MM.1S (cell line): ENCODE measurements at regions not wholly inside any gene's neighbourhood (a gene's known extent, or its start where the extent isn't known, plus 50 kb on each side); places are given as distances from the start of the nearest gene placed in this dataset.

Experiments
- DNase-seq: peaks from one replicate; pipeline ENCODE4 v3.0.0-alpha.2; 2015
- H2AFZ ChIP-seq: fragments of 300-600 bp; sonication (generic); 2 replicates; pipeline ENCODE4 v1.6.0; 2016; ENCODE audit warnings: antibody characterized with exemption, low read length
- H3F3A ChIP-seq: fragments of 300-600 bp; sonication (generic); 2 replicates; pipeline ENCODE4 v1.6.1; 2016; ENCODE audit warnings: mild to moderate bottlenecking, antibody characterized with exemption, low read length, moderate library complexity, mixed read lengths; ENCODE audit not compliant: insufficient read depth
- H3K27ac ChIP-seq: fragments of 300-600 bp; sonication (generic); 2 replicates; pipeline ENCODE4 v1.5.1; 2016; ENCODE audit warnings: mild to moderate bottlenecking, low read length
- H3K27me3 ChIP-seq: fragments of 300-600 bp; sonication (generic); replicated peaks from 2 replicates; pipeline ENCODE4 v1.6.0; 2016; ENCODE audit warnings: low read length; ENCODE audit not compliant: insufficient read depth
- H3K36me3 ChIP-seq: fragments of 300-600 bp; sonication (generic); replicated peaks from 2 replicates; pipeline ENCODE4 v1.6.1; 2016; ENCODE audit warnings: mild to moderate bottlenecking, low read length, mixed read lengths; ENCODE audit not compliant: insufficient read depth
- H3K4me1 ChIP-seq: fragments of 300-600 bp; sonication (generic); 2 replicates; pipeline ENCODE4 v1.6.1; 2016; ENCODE audit warnings: low read length, mixed read lengths
- H3K4me2 ChIP-seq: fragments of 300-600 bp; sonication (generic); 2 replicates; pipeline ENCODE4 v1.6.0; 2016; ENCODE audit warnings: low read depth, low read length
- H3K4me3 ChIP-seq: fragments of 300-600 bp; sonication (generic); 2 replicates; pipeline ENCODE4 v1.5.1; 2016; ENCODE audit warnings: low read length, mixed read lengths
- H3K79me2 ChIP-seq: fragments of 300-600 bp; sonication (generic); 2 replicates; pipeline ENCODE4 v1.6.1; 2016; ENCODE audit warnings: mixed run types, low read length, mixed read lengths
- H3K9ac ChIP-seq: fragments of 300-600 bp; sonication (generic); 2 replicates; pipeline ENCODE4 v1.6.1; 2016; ENCODE audit warnings: low read length, mixed read lengths
- H3K9me2 ChIP-seq: fragments of 300-600 bp; sonication (generic); replicated peaks from 2 replicates; pipeline ENCODE4 v1.6.1; 2016; ENCODE audit warnings: mild to moderate bottlenecking, low read length, mixed read lengths; ENCODE audit not compliant: insufficient read depth
- H3K9me3 ChIP-seq: fragments of 300-600 bp; sonication (generic); replicated peaks from 2 replicates; pipeline ENCODE4 v1.6.1; 2016; ENCODE audit warnings: mild to moderate bottlenecking, low read length, mixed read lengths; ENCODE audit not compliant: insufficient read depth
- H4K20me1 ChIP-seq: fragments of 300-600 bp; sonication (generic); 2 replicates; pipeline ENCODE4 v1.6.1; 2016; ENCODE audit warnings: mild to moderate bottlenecking, low read length, moderate library complexity, mixed read lengths; ENCODE audit not compliant: insufficient read depth
- CTCF ChIP-seq: fragments of 300-600 bp; sonication (generic); IDR thresholded peaks from 2 replicates; pipeline ENCODE4 v1.5.1; 2016; ENCODE audit warnings: antibody characterized with exemption, low read length, mixed read lengths
- EZH2 ChIP-seq: fragments of 300-600 bp; sonication (generic); optimal IDR thresholded peaks from 2 replicates; pipeline ENCODE3; 2017; ENCODE audit warnings: low read depth, mild to moderate bottlenecking, antibody characterized with exemption, low read length, mixed read lengths
- EZH2phosphoT487 ChIP-seq: fragments of 300-600 bp; sonication (generic); IDR thresholded peaks from 2 replicates; pipeline ENCODE4 v1.6.1; 2018; ENCODE audit warnings: antibody characterized with exemption, low read length

- Histone ChIP-seq H3K79me2 (no peaks in the 10 kb centered on the region), H4K20me1 (no peaks in the 10 kb centered on the region), H3K36me3 (no peaks in the 10 kb centered on the region), H3K9ac (no peak overlapping the region), H3K4me1 (no peaks in the 10 kb centered on the region), H3F3A (no peaks in the 10 kb centered on the region), H2AFZ (no peak overlapping the region), H3K27me3 (no peaks in the 10 kb centered on the region), H3K9me2 (no peaks in the 10 kb centered on the region), H3K4me3 (no peak overlapping the region), H3K27ac (no peak overlapping the region), H3K9me3 (no peaks in the 10 kb centered on the region), H3K4me2 (no peak overlapping the region)
- no peak for DNase-seq
- TF ChIP-seq EZH2 = no peak
- TF ChIP-seq EZH2phosphoT487 = no peak
- TF ChIP-seq CTCF = no peak
These were observed 252.9 kb downstream of the ETS1 start for GRCh38 chr11:128334311-128335044.

GRCh38 chr11:128331317-128331716 is 256.0 kb downstream of the ETS1 start:
- H3K4me2 ChIP-seq = no peak overlapping the region
- no peaks in the 10 kb centered on the region for H3K79me2 ChIP-seq
- H3K36me3 ChIP-seq = no peaks in the 10 kb centered on the region
- DNase-seq = no peak
- H3K27me3 ChIP-seq = no peaks in the 10 kb centered on the region
- H3K9me2 ChIP-seq = no peaks in the 10 kb centered on the region
- H3K4me1 ChIP-seq = no peaks in the 10 kb centered on the region
- H2AFZ ChIP-seq = no peak overlapping the region
- no peak overlapping the region for H3K27ac ChIP-seq
- H3F3A ChIP-seq = no peaks in the 10 kb centered on the region
- no peak overlapping the region for H3K9ac ChIP-seq
- TF ChIP-seq EZH2phosphoT487 (no peak), CTCF (no peak), EZH2 (no peak)
- no peaks in the 10 kb centered on the region for H3K9me3 ChIP-seq
- no peak overlapping the region for H3K4me3 ChIP-seq
- no peaks in the 10 kb centered on the region for H4K20me1 ChIP-seq

- Histone ChIP-seq H3F3A (no peaks in the 10 kb centered on the region), H3K9ac (no peak overlapping the region), H3K36me3 (no peaks in the 10 kb centered on the region), H3K27me3 (no peaks in the 10 kb centered on the region), H3K27ac (no peak overlapping the region), H3K9me3 (no peaks in the 10 kb centered on the region), H3K4me1 (no peaks in the 10 kb centered on the region), H3K4me3 (no peak overlapping the region), H3K4me2 (no peak overlapping the region), H3K9me2 (no peaks in the 10 kb centered on the region), H2AFZ (no peak overlapping the region), H4K20me1 (no peaks in the 10 kb centered on the region), H3K79me2 (no peaks in the 10 kb centered on the region)
- no peak for DNase-seq
- TF ChIP-seq CTCF (no peak), EZH2 (no peak), EZH2phosphoT487 (no peak)
These were observed 257.2 kb downstream of the ETS1 start for GRCh38 chr11:128330203-128330602.
